Activated T-helper 2 cell treated with anti-CD3 and anti-CD28 coated beads, Interferon-gamma antibody, Interleukin-2, Interleukin-4, amounts not matched to agents 10 μg/mL and 5 μg/mL and 100 μg/mL, durations not matched to agents 14 hours and 24 hours and 36 hours (primary cell): ENCODE measurements at regions not wholly inside any gene's neighbourhood (a gene's known extent, or its start where the extent isn't known, plus 50 kb on each side); places are given as distances from the start of the nearest gene placed in this dataset.

Experiments
- DNase-seq: peaks from one replicate; pipeline ENCODE4 v3.0.0; 2021; ENCODE audit warnings: low spot score
- H3K27ac Mint-ChIP-seq: one replicate; pipeline ENCODE4 v1.8.0; 2021; ENCODE audit warnings: mixed read lengths
- H3K27me3 Mint-ChIP-seq: one replicate; pipeline ENCODE4 v1.8.0; 2021; ENCODE audit warnings: low read depth, mixed read lengths
- H3K36me3 Mint-ChIP-seq: one replicate; pipeline ENCODE4 v1.8.0; 2021; ENCODE audit warnings: low read depth, mixed read lengths
- H3K4me1 Mint-ChIP-seq: one replicate; pipeline ENCODE4 v1.8.0; 2021; ENCODE audit warnings: low read depth, mixed read lengths
- H3K4me3 Mint-ChIP-seq: one replicate; pipeline ENCODE4 v1.8.0; 2021; ENCODE audit warnings: low read depth, mild to moderate bottlenecking, moderate library complexity, mixed read lengths
- H3K9me3 Mint-ChIP-seq: one replicate; pipeline ENCODE4 v1.8.0; 2021; ENCODE audit warnings: mixed read lengths
- intact Hi-C: fragments of 100-400 bp; cut with micrococcal nuclease; formaldehyde crosslinking; loops from one replicate; pipeline ENCODE4 v1.15.1; 2023

DNA sequence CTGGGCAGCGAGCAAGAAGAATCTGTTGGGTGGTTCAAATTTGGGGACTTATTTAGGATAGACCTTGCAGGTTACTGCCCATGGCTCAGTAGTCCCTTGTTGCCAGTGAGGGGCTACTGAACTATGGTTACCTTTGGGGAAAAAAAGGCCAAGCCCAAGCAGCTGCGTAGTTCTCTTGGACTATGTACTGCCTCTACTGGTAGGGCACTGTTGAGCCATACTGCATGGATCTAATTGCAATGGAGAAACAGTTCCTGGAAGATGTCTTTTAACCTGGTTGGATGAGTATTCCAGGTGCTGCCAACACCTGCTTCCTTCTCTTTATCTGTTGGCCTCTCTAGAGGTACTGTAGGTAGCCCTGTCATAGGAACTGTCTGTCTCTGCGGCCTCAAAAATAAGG, 671.9 kb upstream of the CBLB start:
- DNase-seq, result no peak
- intact Hi-C loops, result no loop called here
- no peak overlapping the region for H3K4me3 Mint-ChIP-seq
- no peak overlapping the region for H3K27ac Mint-ChIP-seq
- peaks cover 3% of the 10 kb centered on the region for H3K4me1 Mint-ChIP-seq
- H3K36me3 Mint-ChIP-seq, result peaks cover 7% of the 10 kb centered on the region
- peaks cover 56% of the 10 kb centered on the region for H3K9me3 Mint-ChIP-seq
- no peaks in the 10 kb centered on the region for H3K27me3 Mint-ChIP-seq

DNA sequence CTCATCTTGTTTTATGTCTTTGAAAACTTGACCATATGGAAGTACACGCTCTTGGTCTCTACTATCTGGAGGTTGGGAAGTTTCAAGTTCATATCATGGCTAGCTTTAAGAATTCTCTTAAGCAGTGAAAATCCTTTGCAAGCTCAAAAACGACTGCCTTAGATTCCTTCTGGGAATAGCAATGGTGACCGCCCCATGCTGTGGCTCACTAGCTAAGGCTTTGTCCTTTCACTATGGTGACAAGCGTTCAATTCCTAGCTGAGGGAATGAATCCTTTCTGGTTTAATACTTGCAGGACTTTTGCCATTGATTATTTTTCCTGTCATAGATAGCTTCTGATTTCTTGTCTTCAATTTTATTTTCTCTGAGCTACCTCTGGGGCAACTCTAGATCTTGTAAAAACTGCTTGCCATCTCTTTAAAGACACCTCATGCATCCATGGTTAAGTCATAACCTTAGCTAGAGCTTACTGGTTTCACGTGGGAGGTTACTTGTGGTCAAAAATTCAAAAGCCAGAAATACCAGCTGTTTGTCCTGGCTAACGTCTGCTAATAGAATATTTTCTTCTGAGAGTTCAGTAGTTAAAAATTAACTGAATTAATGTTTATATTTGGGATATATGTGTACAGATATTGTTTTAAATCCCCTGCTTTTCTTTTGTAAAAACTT, 673.4 kb upstream of the CBLB start:
- intact Hi-C loops, result no loop called here
- Mint-ChIP-seq H3K27me3 (no peaks in the 10 kb centered on the region), H3K27ac (no peak overlapping the region), H3K4me3 (no peak overlapping the region), H3K4me1 (peaks cover 3% of the 10 kb centered on the region), H3K36me3 (peaks cover 6% of the 10 kb centered on the region), H3K9me3 (peaks cover 54% of the 10 kb centered on the region)
- DNase-seq, result no peak

DNA sequence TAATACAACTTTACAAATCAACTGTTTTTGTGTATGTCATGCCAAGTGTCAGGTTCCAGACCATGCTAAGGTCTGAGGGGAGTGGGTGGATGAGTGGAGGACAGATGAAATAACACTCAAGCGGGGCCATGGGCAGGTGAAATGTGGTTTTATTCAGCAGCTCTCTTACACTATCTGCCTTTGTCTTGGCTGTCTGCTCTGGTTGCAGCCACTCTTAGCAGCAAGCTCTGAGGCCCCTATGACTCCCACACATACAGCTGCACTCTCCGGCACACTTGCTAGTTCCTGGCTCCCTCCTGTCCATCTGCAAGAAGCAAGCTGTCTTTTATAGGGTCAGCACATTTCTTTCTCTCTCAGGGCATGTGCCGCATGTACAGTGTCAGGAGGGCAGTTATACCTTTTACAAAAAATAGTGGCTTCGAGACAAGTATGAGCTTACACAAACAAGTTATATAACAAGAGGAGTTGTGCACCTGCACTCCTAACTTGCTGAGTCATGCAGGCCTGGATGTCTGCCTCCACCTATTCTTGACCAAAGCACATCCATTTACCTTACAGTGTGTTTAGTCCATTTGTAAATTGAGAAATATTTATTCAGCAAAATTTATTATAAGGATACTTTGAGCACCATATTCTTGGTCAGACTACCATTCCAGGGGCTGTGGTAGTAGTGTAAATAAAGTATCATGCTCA, 683.7 kb upstream of the CBLB start:
- DNase-seq, result no peak
- H3K27ac Mint-ChIP-seq, result no peak overlapping the region
- no peaks in the 10 kb centered on the region for H3K36me3 Mint-ChIP-seq
- no peak overlapping the region for H3K4me3 Mint-ChIP-seq
- H3K4me1 Mint-ChIP-seq, result no peaks in the 10 kb centered on the region
- H3K9me3 Mint-ChIP-seq, result peaks cover 22% of the 10 kb centered on the region
- H3K27me3 Mint-ChIP-seq, result no peaks in the 10 kb centered on the region
- intact Hi-C loops, result no loop called here

DNA sequence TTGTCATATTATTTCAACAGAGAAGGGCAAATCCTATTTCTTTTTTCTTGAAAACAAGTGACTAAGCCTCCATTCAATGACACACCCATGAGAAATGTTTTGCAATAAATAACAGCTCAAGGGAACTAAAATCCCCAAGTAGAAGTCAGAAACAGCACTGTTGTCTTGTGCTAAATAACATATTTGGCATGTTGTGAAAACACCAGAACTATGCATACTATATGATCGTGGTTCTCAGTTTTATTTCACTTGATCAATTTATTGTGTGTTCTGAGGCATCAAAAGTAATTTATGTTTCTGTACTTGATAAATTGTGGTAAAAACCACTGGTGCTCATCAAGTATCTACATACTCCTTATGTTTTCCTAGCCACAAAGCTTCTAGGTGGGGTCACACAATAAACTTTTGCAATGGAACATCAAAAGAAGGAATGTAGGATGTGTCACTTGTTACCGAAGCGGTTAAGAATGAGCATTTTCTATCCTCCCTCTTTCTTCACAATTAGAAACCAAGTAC, 691.7 kb upstream of the CBLB start:
- Mint-ChIP-seq H3K27ac (no peak overlapping the region), H3K27me3 (no peaks in the 10 kb centered on the region), H3K4me1 (peaks cover 5% of the 10 kb centered on the region), H3K9me3 (peaks cover 3% of the 10 kb centered on the region), H3K4me3 (no peak overlapping the region), H3K36me3 (no peaks in the 10 kb centered on the region)
- intact Hi-C loops, result no loop called here
- DNase-seq, result no peak

DNA sequence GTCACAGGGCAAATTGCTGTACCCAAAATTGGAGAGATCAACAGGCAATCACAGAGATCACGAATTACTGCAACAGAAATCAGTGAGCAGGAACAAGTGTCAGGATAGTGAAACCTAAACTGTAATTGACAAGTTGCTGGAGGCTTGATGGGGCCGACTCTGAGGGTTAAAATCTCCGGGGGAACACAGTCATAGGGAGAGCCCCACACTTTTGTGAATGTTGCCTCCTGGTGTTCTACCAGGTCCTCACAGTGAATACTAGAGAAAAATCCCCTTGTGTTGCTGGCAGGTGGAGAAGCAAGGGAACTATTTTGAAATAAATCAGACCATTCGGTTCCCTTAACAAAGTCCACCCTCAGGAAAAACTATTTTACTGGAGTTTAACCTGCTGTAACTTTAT, 697.5 kb upstream of the CBLB start:
- no peaks in the 10 kb centered on the region for H3K27me3 Mint-ChIP-seq
- no peak for DNase-seq
- intact Hi-C loops, result no loop called here
- H3K9me3 Mint-ChIP-seq, result peaks cover 8% of the 10 kb centered on the region
- H3K4me1 Mint-ChIP-seq, result peaks cover 6% of the 10 kb centered on the region
- no peak overlapping the region for H3K4me3 Mint-ChIP-seq
- no peaks in the 10 kb centered on the region for H3K36me3 Mint-ChIP-seq
- no peak overlapping the region for H3K27ac Mint-ChIP-seq

DNA sequence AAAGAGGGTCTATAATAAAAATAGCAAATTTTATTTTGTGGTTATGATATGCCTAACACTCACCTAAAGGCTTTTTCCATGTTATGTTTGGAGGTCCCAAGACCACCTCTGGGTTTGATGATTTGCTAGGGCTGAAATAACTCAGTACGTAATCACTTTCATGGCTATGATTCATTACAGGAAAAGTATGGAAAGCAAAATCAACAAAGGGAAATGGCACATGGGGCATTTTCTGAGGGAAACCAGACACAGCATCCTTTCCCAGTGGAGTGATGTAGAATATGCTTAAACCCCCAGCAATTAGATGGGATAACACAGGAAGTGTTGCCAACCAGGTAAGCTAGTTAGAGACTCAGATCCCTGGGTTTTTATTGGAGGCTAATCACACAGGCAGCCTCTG, 701.6 kb upstream of the CBLB start:
- no peaks in the 10 kb centered on the region for H3K36me3 Mint-ChIP-seq
- intact Hi-C loops, result no loop called here
- no peak overlapping the region for H3K27ac Mint-ChIP-seq

DNA sequence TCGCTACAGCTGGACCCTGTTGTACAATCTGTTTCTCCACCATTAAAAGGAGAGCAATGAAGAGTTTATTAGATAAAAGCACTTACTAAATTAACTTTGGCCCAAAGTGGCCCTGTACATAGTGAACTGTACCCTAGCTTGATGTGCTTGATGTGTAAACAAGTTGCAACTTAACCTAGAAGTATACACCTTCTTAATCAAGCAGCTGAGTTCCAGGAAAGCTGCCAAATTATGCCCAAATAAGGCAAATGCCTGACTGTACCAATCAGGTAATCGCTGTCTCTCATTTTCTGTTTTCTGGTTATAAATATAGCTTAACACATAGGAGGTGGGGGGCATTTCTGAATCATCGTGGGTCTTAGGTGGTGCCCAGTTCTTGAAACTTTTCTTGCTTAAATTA, 704.8 kb upstream of the CBLB start:
- no peaks in the 10 kb centered on the region for H3K36me3 Mint-ChIP-seq
- intact Hi-C loops, result no loop called here
- DNase-seq, result no peak

More for the DNA sequence above, 701.6 kb upstream of the CBLB start:
- H3K27me3 Mint-ChIP-seq, result no peaks in the 10 kb centered on the region
- H3K4me3 Mint-ChIP-seq, result no peak overlapping the region
- peaks cover 4% of the 10 kb centered on the region for H3K4me1 Mint-ChIP-seq
- peaks cover 5% of the 10 kb centered on the region for H3K9me3 Mint-ChIP-seq
- no peak for DNase-seq

DNA sequence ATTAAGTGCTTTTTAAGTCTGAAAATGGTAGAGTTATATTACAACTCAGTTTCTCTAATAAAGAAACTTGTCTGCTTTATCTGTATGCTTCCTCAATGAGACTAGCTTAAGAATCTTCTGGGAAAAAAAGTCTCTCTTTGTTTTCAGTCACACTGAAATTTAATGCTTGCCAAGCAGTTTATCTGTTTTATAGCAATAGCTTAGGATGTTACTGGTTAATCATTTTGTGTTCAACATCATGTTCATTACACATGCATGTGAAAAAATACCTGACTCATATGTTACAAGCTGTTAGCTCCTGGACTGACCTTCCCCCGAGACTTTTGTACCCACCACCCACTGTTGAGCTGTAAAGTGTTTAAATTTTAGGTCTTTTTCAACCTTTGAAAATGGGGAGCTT, 706.2 kb upstream of the CBLB start:
- Mint-ChIP-seq H3K9me3 (peaks cover 5% of the 10 kb centered on the region), H3K4me3 (no peak overlapping the region), H3K27ac (no peak overlapping the region), H3K4me1 (no peaks in the 10 kb centered on the region), H3K27me3 (no peaks in the 10 kb centered on the region), H3K36me3 (no peaks in the 10 kb centered on the region)
- DNase-seq, result no peak
- intact Hi-C loops, result no loop called here

More for the DNA sequence above, 704.8 kb upstream of the CBLB start:
- Mint-ChIP-seq H3K27ac (no peak overlapping the region), H3K27me3 (no peaks in the 10 kb centered on the region), H3K4me3 (no peak overlapping the region), H3K4me1 (no peaks in the 10 kb centered on the region), H3K9me3 (peaks cover 5% of the 10 kb centered on the region)

DNA sequence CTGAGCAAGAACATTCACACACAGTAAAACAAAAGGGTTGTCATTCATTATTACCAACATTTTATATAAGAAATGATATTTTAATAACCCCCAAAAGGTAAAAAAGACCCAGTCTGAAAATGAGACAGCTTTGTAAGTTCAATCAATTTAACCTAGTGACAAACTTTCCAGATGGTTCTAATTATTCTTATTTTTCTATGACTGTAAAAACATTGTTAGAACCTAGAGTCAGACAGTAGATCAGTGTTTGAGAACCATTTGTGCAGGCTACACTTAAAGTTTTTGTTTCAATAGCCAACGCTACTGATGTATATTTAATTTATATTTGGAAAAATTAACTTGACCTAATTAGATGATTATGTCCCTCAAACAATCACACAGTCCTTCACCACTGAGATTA, 708.4 kb upstream of the CBLB start:
- Mint-ChIP-seq H3K36me3 (no peaks in the 10 kb centered on the region), H3K4me3 (no peak overlapping the region), H3K27ac (no peak overlapping the region), H3K27me3 (no peaks in the 10 kb centered on the region), H3K9me3 (peaks cover 10% of the 10 kb centered on the region), H3K4me1 (no peaks in the 10 kb centered on the region)
- intact Hi-C loops, result no loop called here
- no peak for DNase-seq

DNA sequence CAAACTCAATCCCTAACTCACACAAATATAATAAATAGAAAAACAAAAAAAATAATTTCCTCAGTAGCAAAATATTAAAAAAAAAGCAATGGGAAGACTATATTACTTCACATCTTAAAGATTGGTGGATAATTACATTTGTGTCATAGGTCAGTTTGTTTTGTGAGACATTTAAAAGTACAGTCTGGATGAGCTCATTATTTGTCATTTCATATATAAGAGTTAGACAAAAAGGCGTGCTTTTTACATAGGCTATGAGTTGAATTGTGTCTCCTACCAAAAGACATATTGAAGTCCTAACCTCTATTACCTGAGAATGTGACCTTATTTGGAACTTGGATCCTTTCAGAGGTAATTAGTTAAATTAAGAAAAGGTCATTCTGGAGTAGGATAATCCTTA, 710.1 kb upstream of the CBLB start:
- Mint-ChIP-seq H3K27ac (no peak overlapping the region), H3K4me3 (no peak overlapping the region), H3K27me3 (no peaks in the 10 kb centered on the region), H3K4me1 (no peaks in the 10 kb centered on the region), H3K9me3 (peaks cover 10% of the 10 kb centered on the region), H3K36me3 (no peaks in the 10 kb centered on the region)
- no peak for DNase-seq
- intact Hi-C loops, result no loop called here

DNA sequence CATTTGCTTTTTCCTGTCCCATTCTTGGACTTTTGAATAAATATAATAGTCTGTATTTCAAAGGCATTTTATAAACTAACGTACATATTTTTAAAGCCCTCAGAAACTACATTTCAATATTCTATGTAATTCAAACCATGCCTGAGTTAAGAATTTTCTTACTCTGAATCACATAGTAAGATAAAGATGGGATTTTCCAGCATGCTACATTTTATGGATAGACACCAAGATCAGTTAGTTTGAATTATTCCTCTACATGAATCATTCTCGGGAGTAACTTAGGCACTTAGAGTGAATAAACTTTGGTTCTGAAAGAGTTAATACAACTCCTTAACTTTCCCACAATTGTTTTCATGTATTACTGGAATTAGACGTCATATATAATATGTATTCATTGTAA, 713.3 kb upstream of the CBLB start:
- intact Hi-C loops, result no loop called here
- Mint-ChIP-seq H3K27me3 (no peaks in the 10 kb centered on the region), H3K4me3 (no peak overlapping the region), H3K9me3 (peaks cover 10% of the 10 kb centered on the region), H3K27ac (no peak overlapping the region), H3K4me1 (no peaks in the 10 kb centered on the region), H3K36me3 (no peaks in the 10 kb centered on the region)
- no peak for DNase-seq

DNA sequence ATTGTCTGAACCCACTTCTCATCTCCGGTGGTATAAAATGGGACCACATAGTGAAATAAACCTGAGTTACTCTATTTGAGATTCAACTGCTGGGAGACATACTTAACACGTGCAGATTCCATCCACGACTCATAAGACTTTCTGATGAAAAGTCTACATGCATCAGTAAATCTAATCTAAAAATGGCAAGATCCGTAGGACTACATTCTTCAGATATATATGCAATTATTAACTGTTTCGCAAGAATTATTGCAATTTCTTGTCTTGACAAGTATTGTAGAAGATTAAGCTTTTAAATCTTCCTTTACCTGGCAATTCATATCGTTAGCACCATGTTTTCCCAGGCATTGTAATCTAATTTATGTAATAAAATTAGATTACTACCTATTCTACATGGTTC, 718.7 kb upstream of the CBLB start:
- no peak for DNase-seq
- no peaks in the 10 kb centered on the region for H3K27me3 Mint-ChIP-seq
- H3K27ac Mint-ChIP-seq, result no peak overlapping the region
- H3K4me1 Mint-ChIP-seq, result peaks cover 13% of the 10 kb centered on the region
- no peaks in the 10 kb centered on the region for H3K36me3 Mint-ChIP-seq
- intact Hi-C loops, result no loop called here
- H3K9me3 Mint-ChIP-seq, result peaks cover 4% of the 10 kb centered on the region
- H3K4me3 Mint-ChIP-seq, result no peak overlapping the region

DNA sequence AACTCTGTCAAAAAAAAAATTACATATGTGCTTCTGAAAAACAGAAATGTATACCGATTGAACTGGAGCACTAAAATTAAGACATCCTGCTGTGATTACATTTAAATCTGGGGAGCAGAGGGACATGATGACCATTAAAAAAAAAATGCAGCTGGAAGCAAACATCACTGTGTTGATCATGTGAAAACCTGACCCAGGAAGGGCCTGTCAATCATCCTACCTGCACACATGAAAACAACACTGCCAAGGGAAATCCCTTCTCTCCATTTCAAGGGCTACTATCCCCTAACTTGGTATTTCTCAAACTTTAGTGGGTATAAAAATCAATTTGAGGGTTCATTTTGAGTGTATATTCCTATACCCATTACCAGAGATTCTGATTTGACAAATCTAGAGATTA, 719.9 kb upstream of the CBLB start:
- no peak overlapping the region for H3K4me3 Mint-ChIP-seq
- intact Hi-C loops, result loop anchor here (1.0 to 2.0 kb wide), 3 partner anchors 114 to 255 kb away; no protein-coding TSS in a partner anchor
- peak overlapping the region; percentile 55 for H3K27ac Mint-ChIP-seq

More for the DNA sequence above, 719.9 kb upstream of the CBLB start:
- no peaks in the 10 kb centered on the region for H3K27me3 Mint-ChIP-seq
- H3K9me3 Mint-ChIP-seq, result peaks cover 10% of the 10 kb centered on the region
- H3K4me1 Mint-ChIP-seq, result peaks cover 14% of the 10 kb centered on the region
- DNase-seq, result no peak
- H3K36me3 Mint-ChIP-seq, result no peaks in the 10 kb centered on the region
